Upper lobe of left lung (tissue), 4 donors: ENCODE measurements at regions not wholly inside any gene's neighbourhood (a gene's known extent, or its start where the extent isn't known, plus 50 kb on each side); places are given as distances from the start of the nearest gene placed in this dataset.

ENCODE experiments used
- CTCF ChIP-seq, 6 experiments: fragments of 450-650 bp in 4 of 6; fragments of 200-600 bp in 2 of 6; sonication (generic) in 2 of 6; IDR thresholded peaks; one replicate each; pipeline ENCODE4 v1.5.1; 2016 to 2019; ENCODE audit warnings: antibody characterized with exemption in 6 of 6
- EP300 ChIP-seq, 4 donors: sonication (generic); formaldehyde crosslinking; IDR thresholded peaks; one replicate each; pipeline ENCODE4 v1.5.1; 2017; ENCODE audit warnings: antibody characterized with exemption in 4 of 4, control low read depth in 2 of 4

- TF ChIP-seq EP300 (IDR thresholded peaks at IDR 0.05) (no peak), CTCF (IDR thresholded peaks at IDR 0.05) (no peak)
These were observed 374.5 kb upstream of the DAB2 start for GRCh38 chr5:39799242-39799641.
